GM23338 (cell line): ENCODE measurements at regions not wholly inside any gene's neighbourhood (a gene's known extent, or its start where the extent isn't known, plus 50 kb on each side); places are given as distances from the start of the nearest gene placed in this dataset.

ENCODE experiments used
- ATAC-seq: fragments of 200-7000 bp; cut with Tn5 transposase; 3 replicates; pipeline ENCODE4 v1.9.1; 2020
- DNase-seq: peaks from one replicate; pipeline ENCODE4 v3.0.0-alpha.2; 2015; ENCODE audit warnings: low spot score
- H2AFZ ChIP-seq: fragments of 200-600 bp; sonication (generic); 2 replicates; pipeline ENCODE4 v1.8.0; 2016; ENCODE audit warnings: antibody characterized with exemption, mild to moderate bottlenecking, moderate library complexity
- H3F3A ChIP-seq: fragments of 200-600 bp; sonication (generic); replicated peaks from 2 replicates; pipeline ENCODE4 v1.8.0; 2017; ENCODE audit warnings: antibody characterized with exemption, mixed run types, low read depth
- H3K27ac ChIP-seq: fragments of 200-600 bp; sonication (generic); 2 replicates; pipeline ENCODE4 v1.6.1; 2016; ENCODE audit warnings: low read depth
- H3K27me3 ChIP-seq: fragments of 200-600 bp; sonication (generic); 2 replicates; pipeline ENCODE4 v1.8.0; 2016; ENCODE audit warnings: mild to moderate bottlenecking, mixed run types, moderate library complexity; ENCODE audit not compliant: insufficient read depth
- H3K36me3 ChIP-seq: fragments of 200-600 bp; sonication (generic); 2 replicates; pipeline ENCODE4 v1.8.0; 2016; ENCODE audit warnings: mild to moderate bottlenecking; ENCODE audit not compliant: insufficient read depth
- H3K4me1 ChIP-seq: fragments of 200-600 bp; sonication (generic); 2 replicates; pipeline ENCODE4 v1.8.0; 2016; ENCODE audit warnings: mild to moderate bottlenecking, moderate library complexity; ENCODE audit not compliant: insufficient read depth
- H3K4me2 ChIP-seq: fragments of 200-600 bp; sonication (generic); 2 replicates; pipeline ENCODE4 v1.7.1; 2017; ENCODE audit warnings: mixed run types
- H3K4me3 ChIP-seq: fragments of 200-600 bp; sonication (generic); 2 replicates; pipeline ENCODE4 v1.6.1; 2016; ENCODE audit warnings: mixed run types
- H3K79me2 ChIP-seq: fragments of 200-600 bp; sonication (generic); replicated peaks from 2 replicates; pipeline ENCODE4 v1.8.0; 2017; ENCODE audit warnings: mild to moderate bottlenecking; ENCODE audit not compliant: insufficient read depth
- H3K9me2 ChIP-seq: fragments of 200-600 bp; sonication (generic); 2 replicates; pipeline ENCODE4 v1.8.0; 2017; ENCODE audit not compliant: insufficient read depth
- H4K20me1 ChIP-seq: fragments of 200-600 bp; sonication (generic); replicated peaks from 2 replicates; pipeline ENCODE4 v1.8.0; 2017; ENCODE audit warnings: mild to moderate bottlenecking; ENCODE audit not compliant: insufficient read depth
- H3K27ac Mint-ChIP-seq: 2 replicates; pipeline ENCODE4 v1.8.0; 2020; ENCODE audit warnings: inconsistent platforms, mild to moderate bottlenecking, moderate library complexity, mixed read lengths
- H3K27me3 Mint-ChIP-seq: 3 replicates; pipeline ENCODE4 v1.8.0; 2022; ENCODE audit warnings: low read depth, mild to moderate bottlenecking, moderate library complexity, mixed read lengths, inconsistent platforms; ENCODE audit not compliant: insufficient read depth, poor library complexity
- H3K36me3 Mint-ChIP-seq: 3 replicates; pipeline ENCODE4 v1.8.0; 2021; ENCODE audit warnings: low read depth, mild to moderate bottlenecking, inconsistent platforms, moderate library complexity, mixed read lengths
- H3K4me1 Mint-ChIP-seq: 3 replicates; pipeline ENCODE4 v1.8.0; 2020; ENCODE audit warnings: mild to moderate bottlenecking, inconsistent platforms, mixed read lengths
- H3K4me3 Mint-ChIP-seq: 3 replicates; pipeline ENCODE4 v1.8.0; 2021; ENCODE audit warnings: moderate library complexity, mild to moderate bottlenecking, inconsistent platforms, mixed read lengths
- H3K9me3 Mint-ChIP-seq: 3 replicates; pipeline ENCODE4 v1.8.0; 2020; ENCODE audit warnings: moderate library complexity, mild to moderate bottlenecking, inconsistent platforms, mixed read lengths
- CREB1 ChIP-seq: fragments of 250-450 bp; sonication (Bioruptor Pico); IDR thresholded peaks from 2 replicates; pipeline ENCODE4 v1.5.0; 2020; ENCODE audit warnings: low read depth, mild to moderate bottlenecking, moderate library complexity
- CTCF ChIP-seq, 2 experiments: fragments of 200-600 bp in 1 of 2; sonication (generic) in 1 of 2; conservative IDR thresholded peaks; 2 replicates each; pipeline versions ENCODE4 v1.5.1 to v1.6.1; 2016 to 2017; ENCODE audit warnings: antibody characterized with exemption in 2 of 2, low read depth in 2 of 2, mild to moderate bottlenecking in 2 of 2, moderate library complexity in 1 of 2
- EZH2 ChIP-seq: fragments of 200-600 bp; sonication (generic); IDR thresholded peaks from one replicate; pipeline ENCODE4 v1.8.0; 2017; ENCODE audit warnings: antibody characterized with exemption, mild to moderate bottlenecking, low read depth; ENCODE audit not compliant: unreplicated experiment
- EZH2phosphoT487 ChIP-seq: fragments of 200-600 bp; sonication (generic); IDR thresholded peaks from one replicate; pipeline ENCODE4 v1.8.1; 2018; ENCODE audit warnings: antibody characterized with exemption; ENCODE audit not compliant: unreplicated experiment
- JUNB ChIP-seq: IDR thresholded peaks from one replicate; pipeline ENCODE4 v1.6.1; 2016; ENCODE audit warnings: antibody characterized with exemption; ENCODE audit not compliant: unreplicated experiment
- POLR2AphosphoS5 ChIP-seq: IDR thresholded peaks from 2 replicates; pipeline ENCODE4 v1.6.1; 2016; ENCODE audit warnings: antibody characterized with exemption, low read depth
- ZNF331 ChIP-seq: fragments of 250-450 bp; sonication (Bioruptor Pico); IDR thresholded peaks from 2 replicates; pipeline ENCODE4 v1.5.0; 2020; ENCODE audit warnings: low read depth, mild to moderate bottlenecking, moderate library complexity
- TF ChIP-seq, protein P1 (sequence below): IDR thresholded peaks from 2 replicates; pipeline ENCODE4 v1.6.1; 2016; ENCODE audit warnings: antibody characterized with exemption
- TF ChIP-seq, protein P2 (sequence below): IDR thresholded peaks from one replicate; pipeline ENCODE4 v1.6.1; 2018; ENCODE audit warnings: antibody characterized with exemption; ENCODE audit not compliant: unreplicated experiment

- TF ChIP-seq CTCF (conservative IDR thresholded peaks at IDR 0.05; ENCODE audit: low read depth in 2 of 2) (no peak), CREB1 (CRISPR knock-in tag) (no peak), EZH2phosphoT487 (no peak), EZH2 (no peak)
These were observed 128.2 kb upstream of the SDK1 start (continued) for GRCh38 chr7:3172768-3173280.

DNA sequence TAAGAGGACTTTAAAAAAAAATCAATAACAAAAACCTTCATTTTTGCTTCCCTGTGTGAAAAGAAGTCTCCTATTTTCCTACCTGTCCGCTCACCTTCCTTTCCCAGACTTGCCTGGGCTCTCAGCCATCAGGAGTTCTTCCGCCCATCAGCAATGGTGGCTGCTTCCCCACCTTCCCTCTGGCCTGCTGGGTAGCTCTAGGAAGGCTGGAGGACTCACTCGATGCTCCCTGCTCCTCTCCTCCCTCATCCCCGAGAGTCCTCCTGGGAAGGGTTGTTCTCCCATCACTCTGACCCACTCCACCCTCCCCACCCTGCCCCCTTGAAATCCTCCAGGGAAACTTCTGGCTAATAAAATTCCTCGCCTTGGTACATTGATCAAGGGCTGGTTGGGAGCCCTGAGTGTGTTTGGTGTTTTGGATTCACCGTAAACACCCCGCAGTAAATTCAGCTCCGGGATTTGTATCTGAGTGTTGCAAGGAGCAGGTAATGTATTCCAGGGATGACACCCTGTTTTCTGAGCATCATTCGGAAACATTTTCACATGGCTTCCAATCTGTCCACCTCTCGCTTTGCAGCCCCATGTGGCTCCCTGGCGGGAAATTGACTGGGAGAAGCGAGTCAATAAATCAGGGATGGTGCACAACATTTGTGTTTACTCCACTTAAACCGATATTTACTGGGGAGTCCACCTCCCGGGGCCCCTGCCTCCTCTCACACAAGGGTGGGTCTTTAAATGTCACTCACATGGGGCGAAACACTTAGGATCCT lies 126.4 kb upstream of the SDK1 start:
- no peak overlapping the region for H3K4me3 Mint-ChIP-seq
- Histone ChIP-seq H3K4me2 (no peak overlapping the region), H3K9me2 (0 out of 2 replicates have a peak, but pooled peaks cover 7% of the 10 kb centered on the region), H3K27ac (0 out of 2 replicates have a peak overlapping the region, but pooled peaks have one; percentile 94), H4K20me1 (no peaks in the 10 kb centered on the region), H3F3A (0 out of 2 replicates have a peak, but pooled peaks cover 5% of the 10 kb centered on the region), H3K27me3 (no peaks in the 10 kb centered on the region), H3K36me3 (no peaks in the 10 kb centered on the region; the same call in 1 of the 2 replicates), H3K4me1 (peaks cover 20% of the 10 kb centered on the region), H2AFZ (no peak overlapping the region), H3K79me2 (no peaks in the 10 kb centered on the region), H3K4me3 (no peak overlapping the region)
- H3K4me1 Mint-ChIP-seq, result peaks cover 15% of the 10 kb centered on the region
- peaks cover 13% of the 10 kb centered on the region for H3K9me3 Mint-ChIP-seq
- ATAC-seq (no peak), DNase-seq (no peak)
- H3K27ac Mint-ChIP-seq, result no peak overlapping the region
- H3K27me3 Mint-ChIP-seq, result peaks cover 22% of the 10 kb centered on the region
- H3K36me3 Mint-ChIP-seq, result peaks cover 8% of the 10 kb centered on the region; the same call in 2 of the 3 replicates
- TF ChIP-seq, protein P1, sequence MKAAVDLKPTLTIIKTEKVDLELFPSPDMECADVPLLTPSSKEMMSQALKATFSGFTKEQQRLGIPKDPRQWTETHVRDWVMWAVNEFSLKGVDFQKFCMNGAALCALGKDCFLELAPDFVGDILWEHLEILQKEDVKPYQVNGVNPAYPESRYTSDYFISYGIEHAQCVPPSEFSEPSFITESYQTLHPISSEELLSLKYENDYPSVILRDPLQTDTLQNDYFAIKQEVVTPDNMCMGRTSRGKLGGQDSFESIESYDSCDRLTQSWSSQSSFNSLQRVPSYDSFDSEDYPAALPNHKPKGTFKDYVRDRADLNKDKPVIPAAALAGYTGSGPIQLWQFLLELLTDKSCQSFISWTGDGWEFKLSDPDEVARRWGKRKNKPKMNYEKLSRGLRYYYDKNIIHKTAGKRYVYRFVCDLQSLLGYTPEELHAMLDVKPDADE, result no peak
- TF ChIP-seq EZH2phosphoT487, result no peak
- TF ChIP-seq, protein P2, sequence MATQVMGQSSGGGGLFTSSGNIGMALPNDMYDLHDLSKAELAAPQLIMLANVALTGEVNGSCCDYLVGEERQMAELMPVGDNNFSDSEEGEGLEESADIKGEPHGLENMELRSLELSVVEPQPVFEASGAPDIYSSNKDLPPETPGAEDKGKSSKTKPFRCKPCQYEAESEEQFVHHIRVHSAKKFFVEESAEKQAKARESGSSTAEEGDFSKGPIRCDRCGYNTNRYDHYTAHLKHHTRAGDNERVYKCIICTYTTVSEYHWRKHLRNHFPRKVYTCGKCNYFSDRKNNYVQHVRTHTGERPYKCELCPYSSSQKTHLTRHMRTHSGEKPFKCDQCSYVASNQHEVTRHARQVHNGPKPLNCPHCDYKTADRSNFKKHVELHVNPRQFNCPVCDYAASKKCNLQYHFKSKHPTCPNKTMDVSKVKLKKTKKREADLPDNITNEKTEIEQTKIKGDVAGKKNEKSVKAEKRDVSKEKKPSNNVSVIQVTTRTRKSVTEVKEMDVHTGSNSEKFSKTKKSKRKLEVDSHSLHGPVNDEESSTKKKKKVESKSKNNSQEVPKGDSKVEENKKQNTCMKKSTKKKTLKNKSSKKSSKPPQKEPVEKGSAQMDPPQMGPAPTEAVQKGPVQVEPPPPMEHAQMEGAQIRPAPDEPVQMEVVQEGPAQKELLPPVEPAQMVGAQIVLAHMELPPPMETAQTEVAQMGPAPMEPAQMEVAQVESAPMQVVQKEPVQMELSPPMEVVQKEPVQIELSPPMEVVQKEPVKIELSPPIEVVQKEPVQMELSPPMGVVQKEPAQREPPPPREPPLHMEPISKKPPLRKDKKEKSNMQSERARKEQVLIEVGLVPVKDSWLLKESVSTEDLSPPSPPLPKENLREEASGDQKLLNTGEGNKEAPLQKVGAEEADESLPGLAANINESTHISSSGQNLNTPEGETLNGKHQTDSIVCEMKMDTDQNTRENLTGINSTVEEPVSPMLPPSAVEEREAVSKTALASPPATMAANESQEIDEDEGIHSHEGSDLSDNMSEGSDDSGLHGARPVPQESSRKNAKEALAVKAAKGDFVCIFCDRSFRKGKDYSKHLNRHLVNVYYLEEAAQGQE, result no peak
- TF ChIP-seq EZH2, result no peak
- no peak for TF ChIP-seq ZNF331 (CRISPR knock-in tag)
- no peak for TF ChIP-seq JUNB
- no peak for TF ChIP-seq CTCF (conservative IDR thresholded peaks at IDR 0.05; ENCODE audit: low read depth in 2 of 2)
- TF ChIP-seq POLR2AphosphoS5, result no peak
